Testis (tissue), 2 donors: ENCODE measurements at regions not wholly inside any gene's neighbourhood (a gene's known extent, or its start where the extent isn't known, plus 50 kb on each side); places are given as distances from the start of the nearest gene placed in this dataset.
A peak's percentile ranks its signal among the peaks of the same experiment; 100 is the strongest.

Experiments used
- DNase-seq: peaks from one replicate; pipeline ENCODE4 v3.0.0-alpha.2; 2019
- H3K27ac ChIP-seq, 2 donors: fragments of 200-600 bp; sonication (generic); one replicate each; pipeline ENCODE4 v1.5.1; 2019
- H3K27me3 ChIP-seq: fragments of 200-600 bp; sonication (generic); one replicate; pipeline ENCODE4 v1.5.1; 2019
- H3K36me3 ChIP-seq: fragments of 200-600 bp; sonication (generic); one replicate; pipeline ENCODE4 v1.5.1; 2017; ENCODE audit warnings: low read depth; ENCODE audit errors: missing control alignments
- H3K4me1 ChIP-seq: fragments of 200-600 bp; sonication (generic); one replicate; pipeline ENCODE4 v1.5.1; 2019
- H3K4me3 ChIP-seq, 2 donors: fragments of 200-600 bp; sonication (generic); one replicate each; pipeline ENCODE4 v1.5.1; 2017 to 2019
- H3K9me3 ChIP-seq: fragments of 200-600 bp; sonication (generic); one replicate; pipeline ENCODE4 v1.5.1; 2017
- CTCF ChIP-seq, 3 experiments: fragments of 450-650 bp in 2 of 3; fragments of 200-600 bp in 1 of 3; sonication (generic) in 1 of 3; IDR thresholded peaks; one replicate each; pipeline ENCODE4 v1.5.1; 2016 to 2019; ENCODE audit warnings: antibody characterized with exemption in 3 of 3, mild to moderate bottlenecking in 2 of 3, moderate library complexity in 1 of 3
- POLR2A ChIP-seq: fragments of 450-650 bp; IDR thresholded peaks from one replicate; pipeline ENCODE4 v1.6.1; 2017; ENCODE audit warnings: antibody characterized with exemption, mild to moderate bottlenecking, moderate library complexity
- WGBS, 2 donors: methylation state at CpG; one replicate each; pipeline ENCODE4 v1.1.5; 2018; 5-methylcytosine and 5-hydroxymethylcytosine counted together
- intact Hi-C: fragments of 100-400 bp; cut with DNase I; formaldehyde crosslinking; loops from one replicate; pipeline ENCODE4 v1.15.1; 2023; ENCODE audit warnings: low total_unique reads

GRCh38 chr12:127106697-127107096 is 1160.3 kb upstream of the TMEM132C start:
- H3K4me1 ChIP-seq: no peaks in the 10 kb centered on the region
- intact Hi-C loops: no loop called here
- no peaks in the 10 kb centered on the region for H3K36me3 ChIP-seq
- no peak for TF ChIP-seq CTCF (IDR thresholded peaks at IDR 0.05)
- TF ChIP-seq POLR2A: no peak
- WGBS, 2 donors: 86 to 100% methylated on average over 1 of the region's 1 CpG
- DNase-seq: no peak
- no peak overlapping the region for H3K27ac ChIP-seq
- no peaks in the 10 kb centered on the region for H3K9me3 ChIP-seq
- H3K4me3 ChIP-seq: no peak overlapping the region
- no peaks in the 10 kb centered on the region for H3K27me3 ChIP-seq

GRCh38 chr12:127107744-127108143 is 1159.2 kb upstream of the TMEM132C start:
- Histone ChIP-seq H3K9me3 (no peaks in the 10 kb centered on the region), H3K27me3 (no peaks in the 10 kb centered on the region), H3K4me1 (no peaks in the 10 kb centered on the region), H3K4me3 (no peak overlapping the region), H3K27ac (no peak overlapping the region), H3K36me3 (no peaks in the 10 kb centered on the region)
- TF ChIP-seq CTCF (IDR thresholded peaks at IDR 0.05) (no peak), POLR2A (no peak)
- 85 to 88% methylated on average over 3 of the region's 3 CpGs for WGBS, 2 donors
- intact Hi-C loops: no loop called here
- no peak for DNase-seq

- 56 to 66% methylated on average over 7 of the region's 7 CpGs for WGBS, 2 donors
- Histone ChIP-seq H3K27ac (no peak overlapping the region), H3K9me3 (no peaks in the 10 kb centered on the region), H3K4me3 (no peak overlapping the region), H3K4me1 (no peaks in the 10 kb centered on the region), H3K27me3 (no peaks in the 10 kb centered on the region), H3K36me3 (no peaks in the 10 kb centered on the region)
- intact Hi-C loops: no loop called here
- TF ChIP-seq CTCF (IDR thresholded peaks at IDR 0.05) (peak in 2 of 3 experiments; percentile 48 to 66), POLR2A (no peak)
- DNase-seq: peak; percentile 80
Observed at GRCh38 chr12:127108360-127109215, 1158.4 kb upstream of the TMEM132C start.

- Histone ChIP-seq H3K36me3 (no peaks in the 10 kb centered on the region), H3K27ac (no peak overlapping the region), H3K9me3 (no peaks in the 10 kb centered on the region), H3K27me3 (no peaks in the 10 kb centered on the region), H3K4me3 (no peak overlapping the region), H3K4me1 (no peaks in the 10 kb centered on the region)
- TF ChIP-seq POLR2A (no peak), CTCF (IDR thresholded peaks at IDR 0.05) (no peak)
- 67% methylated on average over 2 of the region's 2 CpGs for WGBS, 2 donors
- intact Hi-C loops: no loop called here
- DNase-seq: no peak
Observed at GRCh38 chr12:127113945-127114344, 1153.0 kb upstream of the TMEM132C start.
